Heart left ventricle (tissue), 13 donors: ENCODE measurements at regions not wholly inside any gene's neighbourhood (a gene's known extent, or its start where the extent isn't known, plus 50 kb on each side); places are given as distances from the start of the nearest gene placed in this dataset.

Source experiments
- POLR2A ChIP-seq, 2 donors: fragments of 450-650 bp; IDR thresholded peaks; one replicate each; pipeline ENCODE4 v1.6.1; 2017; ENCODE audit warnings: antibody characterized with exemption in 2 of 2, mild to moderate bottlenecking in 2 of 2, moderate library complexity in 2 of 2
- TF ChIP-seq, protein P1 (sequence below), 12 donors: fragments of 200-600 bp; sonication (generic) in 4 of 12; IDR thresholded peaks; one replicate each; pipeline versions ENCODE4 v1.5.0 to v1.8.0; 2018 to 2022; ENCODE audit warnings: antibody characterized with exemption in 12 of 12, mild to moderate bottlenecking in 5 of 12
- donor health status: ischemic (EF 13 %, LVEDD 7.1; RV severe dilation, severe dysfunction).
- donor health status: DM: no; HTN: yes; CAD: no.
- donor health status: DM: no; HTN: no; CAD: no.
- donor health status: ischemic (EF 25% LVEDD 6.9; RV normal size, moderate dysfunction).
- donor health status: ischemic (EF 25% LVEDD 5.7; RV mildly dilated, moderate dysfunction).
- donor health status: ischemic (EF 35%, LVEDD 5.7; RV mildly dilated, moderate dysfunction).
- donor health status: nonischemic (EF 11% LVEDD 7.7; RV severe dilation, severe dysfunction).
- donor health status: DM: yes; HTN: yes; CAD: no.
- donor health status: PGD.
- donor health status: ischemic (EF 29% LVEDD 5.4; RV normal size, mild dysfunction).
- donor health status: nonischemic (EF 23%, LVEDD 6.1; RV moderate dilation, normal function).

DNA sequence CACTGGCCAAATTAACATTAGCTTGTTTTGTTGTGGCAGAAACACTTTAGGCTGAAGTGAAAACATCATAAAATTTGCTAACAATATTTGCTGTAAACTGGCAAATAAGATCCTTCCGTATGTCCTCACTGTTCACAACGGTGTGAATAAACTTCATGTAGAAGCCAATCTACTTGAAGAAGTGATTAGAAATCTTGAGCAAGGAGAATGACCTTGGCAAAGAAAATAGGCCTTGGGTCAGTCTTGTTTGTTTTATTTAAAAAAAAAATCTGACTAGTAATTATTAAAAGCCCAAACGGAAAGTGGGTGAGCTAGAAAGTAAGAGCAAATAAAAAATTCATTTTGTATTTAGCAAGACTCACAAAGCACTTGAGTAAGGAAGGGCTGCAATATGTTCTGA, 197.0 kb downstream of the CPS1 start:
- TF ChIP-seq, protein P1, sequence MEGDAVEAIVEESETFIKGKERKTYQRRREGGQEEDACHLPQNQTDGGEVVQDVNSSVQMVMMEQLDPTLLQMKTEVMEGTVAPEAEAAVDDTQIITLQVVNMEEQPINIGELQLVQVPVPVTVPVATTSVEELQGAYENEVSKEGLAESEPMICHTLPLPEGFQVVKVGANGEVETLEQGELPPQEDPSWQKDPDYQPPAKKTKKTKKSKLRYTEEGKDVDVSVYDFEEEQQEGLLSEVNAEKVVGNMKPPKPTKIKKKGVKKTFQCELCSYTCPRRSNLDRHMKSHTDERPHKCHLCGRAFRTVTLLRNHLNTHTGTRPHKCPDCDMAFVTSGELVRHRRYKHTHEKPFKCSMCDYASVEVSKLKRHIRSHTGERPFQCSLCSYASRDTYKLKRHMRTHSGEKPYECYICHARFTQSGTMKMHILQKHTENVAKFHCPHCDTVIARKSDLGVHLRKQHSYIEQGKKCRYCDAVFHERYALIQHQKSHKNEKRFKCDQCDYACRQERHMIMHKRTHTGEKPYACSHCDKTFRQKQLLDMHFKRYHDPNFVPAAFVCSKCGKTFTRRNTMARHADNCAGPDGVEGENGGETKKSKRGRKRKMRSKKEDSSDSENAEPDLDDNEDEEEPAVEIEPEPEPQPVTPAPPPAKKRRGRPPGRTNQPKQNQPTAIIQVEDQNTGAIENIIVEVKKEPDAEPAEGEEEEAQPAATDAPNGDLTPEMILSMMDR (IDR thresholded peaks at IDR 0.05): no peak
- TF ChIP-seq POLR2A (IDR thresholded peaks at IDR 0.05): no peak
